ENCODE measurements at regions not wholly inside any gene's neighbourhood (a gene's known extent, or its start where the extent isn't known, plus 50 kb on each side); places are given as distances from the start of the nearest gene placed in this dataset.

- no peak for TF ChIP-seq CTCF (IDR thresholded peaks at IDR 0.05; ENCODE audit: control extremely low read depth in 1 of 3, insufficient read depth in 1 of 3, low read depth in 1 of 3, low read length in 3 of 3)
- no peak for TF ChIP-seq SIRT6 (IDR thresholded peaks at IDR 0.05; ENCODE audit: low read length)
- TF ChIP-seq SUZ12 (IDR thresholded peaks at IDR 0.05; ENCODE audit: low read length): no peak
These were observed 232.1 kb downstream of the SOX11 start (continued) for GRCh38 chr2:5923957-5924945.

Measured in H1 (cell line).